Fibroblast of gingiva (primary cell): ENCODE measurements at regions not wholly inside any gene's neighbourhood (a gene's known extent, or its start where the extent isn't known, plus 50 kb on each side); places are given as distances from the start of the nearest gene placed in this dataset.
"Not testable (repeated sequence)": the region's sequence is repeated elsewhere in the genome, so short reads cannot be mapped to it uniquely, and the experiment has no call there.

ENCODE experiments used
- DNase-seq: peaks from one replicate; pipeline ENCODE4 v3.0.0-alpha.2; 2011; ENCODE audit warnings: low read depth

GRCh38 chr2:8230466-8230865 lies 451.4 kb upstream of the ID2 start:
- no peak for DNase-seq

- no peak for DNase-seq
These were observed 450.0 kb upstream of the ID2 start for GRCh38 chr2:8231902-8232301.

GRCh38 chr2:8232871-8233270 lies 449.0 kb upstream of the ID2 start:
- no peak for DNase-seq

- DNase-seq: no peak
These were observed 447.6 kb upstream of the ID2 start for GRCh38 chr2:8234253-8234652.

GRCh38 chr2:8234757-8235374 lies 447.0 kb upstream of the ID2 start:
- no peak for DNase-seq

GRCh38 chr2:8235419-8235818 lies 446.4 kb upstream of the ID2 start:
- no peak for DNase-seq

- no peak for DNase-seq
These were observed 445.5 kb upstream of the ID2 start for GRCh38 chr2:8236391-8236790.

GRCh38 chr2:8238521-8239230 lies 443.2 kb upstream of the ID2 start:
- DNase-seq: no peak

- no peak for DNase-seq
These were observed 442.2 kb upstream of the ID2 start for GRCh38 chr2:8239531-8240088.

- DNase-seq: no peak
These were observed 440.5 kb upstream of the ID2 start for GRCh38 chr2:8241317-8241716.

- DNase-seq: no peak
These were observed 439.1 kb upstream of the ID2 start for GRCh38 chr2:8242739-8243138.

- no peak for DNase-seq
These were observed 438.0 kb upstream of the ID2 start for GRCh38 chr2:8243748-8244400.

- DNase-seq: no peak
These were observed 437.2 kb upstream of the ID2 start for GRCh38 chr2:8244639-8245038.

GRCh38 chr2:8246137-8246536 lies 435.7 kb upstream of the ID2 start:
- no peak for DNase-seq

GRCh38 chr2:8247905-8248622 lies 433.8 kb upstream of the ID2 start:
- DNase-seq: no peak

- DNase-seq: peak; percentile 6
These were observed 433.3 kb upstream of the ID2 start for GRCh38 chr2:8248623-8248957.

GRCh38 chr2:8249141-8249540 lies 432.7 kb upstream of the ID2 start:
- no peak for DNase-seq

GRCh38 chr2:8249769-8250168 lies 432.1 kb upstream of the ID2 start:
- DNase-seq: no peak

GRCh38 chr2:8250290-8250689 lies 431.6 kb upstream of the ID2 start:
- not testable (repeated sequence) for DNase-seq

- no peak for DNase-seq
These were observed 430.6 kb upstream of the ID2 start for GRCh38 chr2:8251291-8251690.

GRCh38 chr2:8251856-8252255 lies 430.0 kb upstream of the ID2 start:
- no peak for DNase-seq

- DNase-seq: no peak
These were observed 428.7 kb upstream of the ID2 start for GRCh38 chr2:8252997-8253694.
